NCI-H526 treated with DMSO at 0.1 percent for 48 hours (cell line): ENCODE measurements at regions not wholly inside any gene's neighbourhood (a gene's known extent, or its start where the extent isn't known, plus 50 kb on each side); places are given as distances from the start of the nearest gene placed in this dataset.
"Not testable (repeated sequence)": the region's sequence is repeated elsewhere in the genome, so short reads cannot be mapped to it uniquely, and the experiment has no call there.

ENCODE experiments used
- DNase-seq: peaks from one replicate; lab custom pipeline; 2025; lab: John Stamatoyannopoulos, UW

DNA sequence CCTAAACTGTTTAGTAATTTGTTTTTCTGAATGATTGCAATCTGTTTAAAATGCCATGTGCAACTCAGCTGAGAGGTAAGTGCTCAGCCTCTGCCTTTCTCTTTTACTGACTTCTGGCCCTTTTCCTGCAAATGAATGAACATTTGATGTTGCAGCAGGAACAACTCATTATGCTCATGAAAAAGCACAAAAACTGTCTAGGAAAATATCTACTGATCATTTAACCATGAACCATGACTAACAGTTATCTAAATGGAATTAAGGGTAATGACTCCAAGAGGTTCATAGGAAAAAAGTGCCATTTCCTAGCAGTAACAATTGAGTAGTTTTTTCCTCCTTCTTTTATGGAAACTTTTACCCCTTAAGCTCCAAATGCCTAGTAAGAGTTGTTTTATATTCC lies 70.6 kb upstream of the ANKH start:
- DNase-seq, result no peak

GRCh38 chr5:14937254-14937653 lies 65.7 kb upstream of the ANKH start:
- DNase-seq, result no peak

- no peak for DNase-seq
Measured at GRCh38 chr5:14936588-14936987, 65.0 kb upstream of the ANKH start.

DNA sequence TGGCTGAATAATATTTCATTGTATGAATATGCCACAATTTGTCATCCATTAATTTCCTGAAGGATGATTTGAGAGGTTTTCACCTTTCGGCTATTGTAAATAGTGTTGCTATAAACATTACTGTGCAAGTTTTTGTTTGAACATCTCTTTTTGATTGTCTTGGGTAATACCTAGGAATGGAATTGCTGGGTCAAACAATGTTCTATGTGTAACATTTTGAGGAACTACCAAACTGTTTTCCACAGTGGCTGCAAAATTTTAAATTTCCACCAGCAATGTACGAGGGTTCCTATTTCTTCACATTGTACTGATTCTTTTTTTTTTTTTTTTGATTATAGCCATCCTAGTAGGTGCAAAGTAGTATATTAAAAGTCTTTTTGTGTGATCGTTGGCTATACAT lies 63.8 kb upstream of the ANKH start:
- no peak for DNase-seq

- no peak for DNase-seq
Measured at GRCh38 chr5:14932902-14933469, 61.4 kb upstream of the ANKH start.

GRCh38 chr5:14930486-14930885 lies 58.9 kb upstream of the ANKH start:
- no peak for DNase-seq

DNA sequence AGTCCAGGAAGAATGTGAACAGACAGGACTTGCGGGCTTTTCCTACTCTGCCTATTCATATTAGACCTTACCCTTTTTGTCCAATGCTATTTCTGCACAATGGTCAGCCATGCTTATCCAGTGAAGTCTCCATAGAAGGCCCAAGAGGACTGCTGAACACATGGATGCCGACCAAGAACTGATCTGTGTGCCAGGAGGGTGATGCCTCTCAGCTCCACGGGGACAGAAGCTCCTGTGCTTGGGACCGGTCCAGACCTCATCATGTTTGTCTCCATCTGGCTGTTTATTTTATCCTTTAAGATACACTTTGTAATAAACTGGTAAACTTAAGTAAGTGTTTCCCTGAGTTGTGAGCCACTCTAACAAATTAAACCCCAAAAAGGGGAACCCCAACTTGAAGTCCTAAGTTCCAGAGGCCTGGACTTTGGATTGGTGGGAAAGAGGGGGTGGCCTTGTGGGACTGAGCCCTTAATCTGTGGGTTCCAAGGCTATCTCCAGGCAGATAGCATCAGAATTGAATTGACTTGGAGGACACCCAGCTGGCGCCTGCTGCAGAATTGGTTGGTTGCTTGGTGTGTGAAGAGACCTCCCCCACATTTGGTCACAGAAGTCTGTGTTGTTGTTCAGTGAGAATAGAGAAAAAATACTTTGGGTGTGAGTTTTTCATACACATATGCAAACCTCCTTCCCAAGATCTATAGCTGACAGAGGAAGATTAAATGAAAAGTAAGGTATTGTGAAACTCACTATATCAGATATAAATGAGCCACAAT lies 57.9 kb upstream of the ANKH start:
- no peak for DNase-seq

DNA sequence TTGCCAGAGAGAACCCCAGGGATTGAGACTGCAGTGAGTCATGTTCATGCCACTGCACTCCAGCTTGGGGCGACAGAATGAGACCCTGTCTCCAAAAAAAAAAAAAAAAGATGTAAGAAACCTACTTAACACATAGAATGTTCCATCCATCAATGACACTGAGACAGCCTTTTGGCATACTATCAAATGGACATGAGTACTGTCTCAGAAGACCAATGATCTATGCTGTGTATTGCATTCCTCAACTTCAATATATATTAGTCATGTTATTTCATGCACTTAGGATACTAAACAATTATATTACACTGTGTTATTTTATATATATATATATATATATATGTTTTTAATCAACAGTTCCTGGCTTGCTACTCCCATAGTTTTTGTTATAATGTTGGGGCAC lies 57.1 kb upstream of the ANKH start:
- DNase-seq, result no peak

DNA sequence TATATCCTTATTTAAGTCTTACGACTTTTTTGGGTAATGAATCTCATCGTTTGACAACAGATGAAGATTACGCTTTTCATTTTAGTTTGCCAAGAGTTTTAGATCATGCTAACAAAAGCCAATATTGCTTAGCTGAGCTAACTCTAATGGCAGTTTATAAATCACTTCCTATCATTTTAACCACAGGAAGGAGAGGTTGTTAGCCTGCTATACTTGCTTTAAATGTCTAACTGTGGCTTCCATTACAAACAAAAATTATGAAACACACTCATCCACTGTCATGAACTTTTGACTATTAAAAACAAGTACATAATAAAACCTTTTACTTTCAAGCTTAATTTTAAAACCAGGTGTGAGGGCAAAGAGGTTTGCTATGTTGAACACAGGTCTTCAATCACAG lies 53.7 kb upstream of the ANKH start:
- no peak for DNase-seq

DNA sequence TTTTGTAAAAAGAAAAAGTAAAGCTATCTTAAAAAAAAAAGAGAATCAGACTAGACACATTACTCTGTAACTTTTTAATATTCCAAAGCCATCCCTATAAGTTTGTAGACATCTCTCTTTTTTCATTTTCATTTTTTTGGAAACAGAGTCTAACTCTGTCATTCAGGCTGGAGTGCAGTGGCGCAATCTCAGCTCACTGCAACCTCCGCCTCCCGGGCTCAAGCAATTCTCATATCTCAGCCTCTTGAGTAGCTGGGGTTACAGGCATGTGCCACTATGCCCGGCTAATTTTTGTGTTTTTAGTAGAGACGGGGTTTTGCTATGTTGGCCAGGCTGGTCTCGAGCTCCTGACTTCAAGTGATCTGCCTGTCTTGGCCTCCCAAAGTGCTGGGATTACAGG lies 51.4 kb upstream of the ANKH start:
- not testable (repeated sequence) for DNase-seq

DNA sequence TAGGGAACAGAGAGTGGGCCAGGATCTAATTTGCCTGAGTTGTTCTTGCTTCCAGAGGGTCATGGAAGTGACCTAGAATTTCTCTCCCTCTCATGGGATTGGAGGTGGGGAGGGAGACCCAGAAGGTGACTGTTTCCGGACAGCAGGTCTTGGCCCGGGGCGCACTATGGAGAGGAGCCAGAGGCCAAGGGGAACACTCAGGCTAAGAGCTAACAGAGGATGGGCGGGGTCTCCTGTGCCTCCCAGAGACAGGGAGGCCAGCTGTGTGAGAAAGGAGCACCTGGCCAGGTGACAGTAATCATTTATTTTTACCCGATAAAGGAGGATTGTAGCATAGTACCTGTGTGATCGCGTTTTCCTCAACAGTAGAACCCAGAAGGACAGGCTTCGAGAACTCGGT lies 50.9 kb upstream of the ANKH start:
- DNase-seq, result no peak
